HG03442 (cell line): ENCODE measurements at regions not wholly inside any gene's neighbourhood (a gene's known extent, or its start where the extent isn't known, plus 50 kb on each side); places are given as distances from the start of the nearest gene placed in this dataset.
"Not testable (repeated sequence)": the region's sequence is repeated elsewhere in the genome, so short reads cannot be mapped to it uniquely, and the experiment has no call there.

Experiments used
- ATAC-seq: cut with Tn5 transposase; IDR thresholded peaks from one replicate; pipeline ENCODE4 v1.9.1; 2021; ENCODE audit warnings: mild to moderate bottlenecking, moderate library complexity; ENCODE audit not compliant: unreplicated experiment

- ATAC-seq: no peak
Observed at GRCh38 chr3:177249203-177249602, 51.9 kb upstream of the TBL1XR1 start.

GRCh38 chr3:177250151-177250550, 52.9 kb upstream of the TBL1XR1 start:
- ATAC-seq: no peak

- no peak for ATAC-seq
Observed at GRCh38 chr3:177251755-177252154, 54.5 kb upstream of the TBL1XR1 start.

DNA sequence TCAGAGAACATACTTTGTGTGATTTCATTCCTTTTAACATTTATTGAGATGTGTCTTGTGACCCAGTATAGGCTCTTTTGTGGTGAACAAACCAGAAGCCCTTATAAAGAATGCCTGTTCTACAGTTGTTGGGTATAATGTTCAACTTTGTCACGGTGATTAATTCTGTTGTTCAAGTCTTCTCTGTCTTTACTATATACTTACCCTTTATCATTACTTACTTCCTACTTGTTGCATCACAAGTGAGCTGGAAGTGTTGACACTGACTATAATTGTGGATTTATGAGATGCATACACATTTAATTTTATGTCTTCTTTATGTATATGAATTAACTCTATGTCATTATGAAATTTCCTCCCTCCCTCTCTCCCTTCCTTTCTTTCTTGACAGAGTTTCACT, 59.7 kb upstream of the TBL1XR1 start:
- ATAC-seq: no peak

- ATAC-seq: no peak
Observed at GRCh38 chr3:177257625-177258024, 60.3 kb upstream of the TBL1XR1 start.

- ATAC-seq: no peak
Observed at GRCh38 chr3:177262396-177262795, 65.1 kb upstream of the TBL1XR1 start.

DNA sequence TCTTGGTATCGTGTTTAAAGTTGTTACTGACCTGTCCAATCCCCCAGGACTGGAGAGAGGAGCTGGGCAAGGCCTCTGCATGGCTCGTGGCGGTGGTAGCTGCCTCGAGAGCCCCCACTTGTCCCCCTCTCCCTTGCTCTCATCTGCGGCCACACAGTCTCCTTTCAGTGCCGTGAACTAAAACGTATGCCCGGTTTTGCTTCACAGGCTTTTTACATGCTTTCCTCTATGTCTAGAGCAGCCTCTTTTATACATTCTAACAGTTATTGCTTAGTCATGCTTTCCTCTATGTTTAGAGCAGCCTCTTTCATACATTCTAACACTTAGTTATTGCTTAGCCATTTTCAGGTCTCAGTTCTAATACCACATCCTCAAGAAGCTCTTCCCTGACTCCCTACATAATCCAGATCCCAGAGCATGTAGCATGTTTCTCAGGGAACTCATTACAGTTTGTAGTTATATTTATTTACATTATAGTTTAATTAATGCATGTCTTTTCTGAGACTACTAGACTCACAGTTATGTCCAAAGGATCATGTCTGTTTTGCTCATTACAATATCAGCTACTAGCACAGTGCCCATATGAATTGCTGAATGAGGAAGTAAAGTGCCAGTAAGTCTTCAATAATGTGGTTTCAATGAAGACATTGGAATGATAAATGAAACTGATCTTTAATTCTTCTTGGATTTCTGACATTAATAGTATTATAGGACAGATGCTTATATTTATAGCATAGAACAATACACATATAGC, 66.5 kb upstream of the TBL1XR1 start:
- peak; percentile 57 for ATAC-seq

DNA sequence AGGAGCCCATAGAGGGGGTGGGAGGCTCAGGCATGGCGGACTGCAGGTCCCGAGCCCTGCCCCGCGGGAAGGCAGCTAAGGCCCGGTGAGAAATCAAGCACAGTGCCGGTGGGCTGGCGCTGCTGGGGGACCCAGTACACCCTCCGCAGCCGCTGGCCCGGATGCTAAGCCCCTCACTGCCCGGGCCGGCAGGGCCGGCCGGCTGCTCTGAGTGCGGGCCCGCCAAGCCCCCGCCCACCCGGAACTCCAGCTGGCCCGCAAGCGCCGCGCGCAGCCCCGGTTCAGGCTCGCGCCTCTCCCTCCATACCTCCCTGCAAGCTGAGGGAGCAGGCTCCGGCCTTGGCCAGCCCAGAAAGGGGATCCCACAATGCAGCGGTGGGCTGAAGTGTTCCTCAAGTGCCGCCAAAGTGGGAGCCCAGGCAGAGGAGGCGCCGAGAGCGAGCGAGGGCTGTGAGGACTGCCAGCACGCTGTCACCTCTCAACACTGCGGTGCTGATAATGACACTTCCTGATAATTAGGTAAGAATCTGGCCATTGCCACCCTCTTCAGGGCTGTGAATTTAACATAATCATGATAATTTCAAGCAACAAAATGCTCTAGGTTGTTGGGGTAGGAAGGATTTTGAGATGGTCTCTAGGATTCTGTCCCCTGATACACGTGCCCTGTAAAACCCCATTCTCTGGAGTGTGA, 74.7 kb upstream of the TBL1XR1 start:
- ATAC-seq: not testable (repeated sequence)

DNA sequence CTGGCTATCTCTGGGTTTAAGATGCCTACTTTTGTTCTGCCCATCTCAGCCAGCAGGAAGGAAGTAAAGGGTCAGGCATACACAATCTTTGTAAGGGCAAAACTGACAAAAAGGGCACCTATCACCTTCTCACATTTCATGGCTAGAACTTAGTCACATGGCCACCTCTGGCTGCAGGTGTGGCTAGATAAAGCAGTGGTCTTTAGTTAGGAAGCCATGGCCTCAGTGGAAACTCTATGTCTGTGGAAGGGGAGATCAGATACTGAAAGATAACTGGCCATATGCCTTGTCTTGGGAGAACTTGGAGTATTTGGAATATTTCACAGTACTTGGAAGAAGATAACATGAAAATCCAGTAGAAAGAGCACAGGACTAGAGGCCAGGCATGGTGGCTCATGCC, 80.7 kb upstream of the TBL1XR1 start:
- no peak for ATAC-seq

DNA sequence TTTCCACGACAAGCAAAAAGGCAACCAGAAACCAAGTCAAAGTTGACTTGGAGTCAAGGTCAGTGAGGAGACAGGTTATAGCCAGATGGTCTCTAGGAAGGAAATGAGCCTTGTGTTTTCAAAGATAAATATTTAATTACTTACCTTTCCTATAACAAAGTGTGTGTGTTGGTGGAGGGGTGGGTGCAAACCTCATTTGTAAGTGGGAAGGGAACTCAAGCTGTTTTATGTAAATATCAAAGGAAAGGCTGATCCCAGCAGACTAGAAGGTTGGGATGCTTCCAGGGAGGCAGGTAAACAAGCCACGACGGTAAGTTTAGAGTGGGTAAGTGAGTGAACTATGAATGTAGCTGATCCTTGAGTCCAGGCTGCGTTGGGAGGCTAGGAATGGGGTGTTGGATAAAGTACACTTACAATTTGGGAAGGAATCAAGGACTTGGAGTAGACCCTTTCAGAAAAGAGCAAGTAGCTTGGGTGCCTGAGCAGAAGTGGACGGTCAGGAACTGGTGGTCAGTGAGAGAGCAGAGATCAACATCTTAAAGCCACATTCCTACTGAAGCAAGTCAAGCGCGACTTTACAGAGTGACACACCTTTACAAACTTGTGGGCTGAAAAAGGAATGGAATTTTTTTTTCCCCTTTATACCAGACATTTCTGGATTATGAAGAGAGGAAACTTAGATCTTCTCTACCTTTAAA, 82.0 kb upstream of the TBL1XR1 start:
- ATAC-seq: no peak

GRCh38 chr3:177281292-177282118, 84.2 kb upstream of the TBL1XR1 start:
- ATAC-seq: no peak

GRCh38 chr3:177282119-177282655, 84.9 kb upstream of the TBL1XR1 start:
- no peak for ATAC-seq

DNA sequence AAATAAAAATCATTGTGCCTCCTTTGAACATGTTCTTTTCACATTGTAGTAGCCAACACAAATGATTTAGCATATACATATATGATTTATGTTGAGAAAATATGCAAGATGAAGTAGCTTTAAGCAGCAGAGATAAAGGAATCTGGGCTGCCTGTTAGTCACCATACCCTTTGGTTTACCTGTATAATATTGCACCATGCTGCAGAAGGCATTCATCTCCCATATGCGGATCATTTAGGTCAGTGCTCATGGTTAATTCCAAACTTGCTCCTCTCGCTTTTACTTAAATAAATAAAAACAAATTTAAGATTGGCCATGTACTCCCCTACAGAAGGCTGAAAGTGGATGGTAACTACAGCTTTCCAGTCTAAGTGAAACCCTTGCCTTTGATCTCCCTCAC, 86.7 kb upstream of the TBL1XR1 start:
- no peak for ATAC-seq

DNA sequence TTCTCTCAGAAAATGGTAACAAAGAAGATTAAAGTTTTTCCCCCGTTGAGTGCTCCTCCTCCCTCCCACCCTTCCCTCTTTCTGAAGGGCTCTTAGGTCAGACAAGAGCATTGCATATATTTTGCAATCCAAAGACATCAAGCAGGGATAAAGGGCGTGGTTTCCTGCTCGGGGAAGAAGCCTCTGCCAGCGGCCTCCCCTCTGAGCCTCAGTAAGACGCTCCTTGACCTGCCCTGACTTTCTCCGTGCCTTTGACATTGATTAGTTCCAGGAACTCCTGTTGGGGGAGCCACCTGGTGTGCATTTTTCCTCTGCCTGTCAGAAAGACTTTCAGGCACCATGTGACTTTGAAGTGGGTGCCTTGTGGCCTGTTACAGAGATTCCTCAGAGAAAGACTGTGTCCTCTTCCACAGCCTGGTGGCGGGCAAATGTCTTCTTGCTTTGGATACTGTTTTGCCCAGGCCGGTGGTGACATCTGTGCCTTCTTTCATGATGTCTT, 87.2 kb upstream of the TBL1XR1 start:
- ATAC-seq: no peak

DNA sequence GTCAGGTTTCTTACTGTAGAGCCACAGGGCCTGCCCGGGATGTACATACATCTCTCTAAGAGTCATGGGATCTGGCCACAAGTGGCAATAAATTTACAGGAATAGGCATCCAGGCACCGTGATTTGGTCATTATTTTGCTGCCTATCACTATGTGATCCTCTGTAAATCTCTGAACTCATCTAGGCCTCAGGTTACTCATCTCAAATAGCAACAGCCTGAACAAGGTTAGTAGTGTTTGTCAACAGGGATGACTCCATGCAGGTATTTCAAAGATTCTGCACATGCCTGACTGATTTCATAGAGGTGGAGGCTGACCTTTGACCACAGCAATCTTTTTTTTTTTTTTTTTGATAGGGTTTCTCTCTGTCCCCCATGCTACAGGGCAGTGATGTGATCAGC, 88.8 kb upstream of the TBL1XR1 start:
- no peak for ATAC-seq

DNA sequence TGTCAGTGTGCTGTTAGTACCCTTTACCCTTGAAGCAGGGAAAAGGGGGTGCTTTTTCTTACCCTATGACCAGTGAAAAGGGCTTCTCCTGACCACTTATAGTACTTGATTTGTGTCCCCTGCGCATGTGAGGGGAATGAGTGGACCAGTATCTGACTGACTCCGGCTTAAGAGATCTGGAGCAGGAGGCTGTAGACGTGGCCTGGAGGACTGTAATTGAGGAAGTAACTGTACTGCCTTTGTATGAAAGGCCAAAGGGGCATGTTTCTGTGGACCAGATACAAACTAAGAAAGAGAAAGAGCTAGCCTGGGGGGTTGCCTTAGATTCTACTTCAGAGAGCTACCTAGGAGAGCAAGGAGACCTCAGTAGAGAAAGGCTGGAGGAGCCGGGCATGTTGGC, 89.9 kb upstream of the TBL1XR1 start:
- ATAC-seq: no peak

DNA sequence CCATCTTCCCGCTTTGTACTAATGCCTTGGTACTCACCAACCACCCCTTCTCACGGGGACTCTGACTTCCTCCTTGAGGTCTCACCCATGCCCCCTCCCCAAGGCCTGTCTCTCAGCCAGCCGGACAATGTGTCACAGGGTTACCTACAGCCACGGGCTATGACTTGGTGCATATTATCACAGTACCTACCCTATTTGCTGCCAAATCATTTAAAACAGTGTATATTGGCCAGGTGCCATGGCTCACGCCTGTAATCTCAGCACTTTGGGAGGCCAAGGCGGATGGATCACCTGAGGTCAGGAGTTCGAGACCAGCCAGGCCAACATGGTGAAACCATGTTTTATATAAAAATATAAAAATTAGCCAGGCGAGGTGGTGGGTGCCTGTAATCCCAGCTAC, 93.4 kb upstream of the TBL1XR1 start:
- no peak for ATAC-seq

DNA sequence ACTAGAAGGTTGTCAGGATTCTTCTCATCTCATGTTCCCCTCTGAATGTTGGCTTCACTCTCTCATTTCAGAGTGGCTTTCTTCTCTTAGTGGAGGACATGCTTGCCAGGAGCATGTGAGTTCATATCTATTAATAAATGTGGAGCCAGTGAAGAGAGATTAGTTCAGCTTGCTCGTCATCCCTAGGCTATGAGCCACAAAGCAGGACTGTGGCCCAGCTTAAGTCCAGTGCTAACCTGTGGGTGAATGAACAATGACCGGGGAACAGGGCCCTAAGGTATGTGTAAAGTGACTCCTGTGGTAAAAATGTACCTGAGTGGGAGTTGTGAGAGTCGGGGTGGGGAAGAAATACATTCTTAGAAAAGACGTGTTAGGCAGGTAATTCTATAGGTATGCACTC, 96.9 kb upstream of the TBL1XR1 start:
- ATAC-seq: no peak

- ATAC-seq: no peak
Observed at GRCh38 chr3:177295116-177295515, 97.8 kb upstream of the TBL1XR1 start.

DNA sequence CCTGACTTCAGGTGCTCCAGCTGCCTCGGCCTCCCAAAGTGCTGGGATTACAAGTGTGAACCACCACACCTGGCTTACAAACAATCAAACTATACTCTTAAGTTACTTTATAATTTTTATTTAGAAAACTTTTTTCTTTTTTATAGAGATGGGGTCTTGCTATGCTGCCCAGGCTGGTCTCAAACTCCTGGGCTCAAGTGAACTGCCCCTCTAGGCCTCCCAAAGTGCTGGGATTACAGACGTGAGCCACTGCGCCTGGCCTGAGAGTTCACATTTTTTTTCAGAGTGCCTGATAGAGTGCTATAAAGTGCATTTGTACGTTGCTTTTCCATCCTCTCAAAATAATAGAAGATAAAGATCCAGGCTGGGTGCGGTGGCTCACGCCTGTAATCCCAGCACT, 102.0 kb upstream of the TBL1XR1 start:
- ATAC-seq: no peak
